HepG2 (cell line): ENCODE measurements at regions not wholly inside any gene's neighbourhood (a gene's known extent, or its start where the extent isn't known, plus 50 kb on each side); places are given as distances from the start of the nearest gene placed in this dataset.

ENCODE experiments used
- ATAC-seq: fragments of 200-7000 bp; cut with Tn5 transposase; 3 replicates; pipeline ENCODE4 v1.9.1; 2020; ENCODE audit warnings: mild to moderate bottlenecking, moderate library complexity
- BruUV-seq: library from RNA; stranded (reverse); fragments of 400-500 nt; replicated peaks from 2 replicates; lab custom pipeline; 2021; lab: Mats Ljungman, UMichigan
- CTCF ChIA-PET: fragments of 300-600 bp; formaldehyde crosslinking; extraction: SDS; loops from one replicate; lab custom pipeline; 2021; ENCODE audit warnings: low total read pairs, inconsistent platforms, low intra/inter-chr PET ratio; lab: Yijun Ruan, JAX
- POLR2A ChIA-PET: fragments of 350-600 bp; sonication (Branson Sonifier 250); formaldehyde crosslinking; loops from one replicate; lab custom pipeline; 2020; ENCODE audit warnings: antibody characterized with exemption, inconsistent platforms; lab: Yijun Ruan, JAX
- DNase-seq: peaks from one replicate; pipeline ENCODE4 v3.0.0-alpha.2; 2015; ENCODE audit warnings: low spot score
- FAIRE-seq: peaks from 3 replicates; lab custom pipeline; 2011; peaks lifted over from hg19 to GRCh38; lab: Jason Lieb, UNC
- H2AFZ ChIP-seq: one replicate; pipeline ENCODE4 v1.6.1; 2011; ENCODE audit warnings: low read length, inconsistent platforms
- H3K27ac ChIP-seq: fragments of 300-600 bp; 3 replicates; pipeline ENCODE4 v1.8.0; 2011; ENCODE audit warnings: mixed run types, mild to moderate bottlenecking, mixed read lengths, low read length, inconsistent platforms; ENCODE audit not compliant: insufficient read depth; ENCODE audit errors: extremely low read length
- H3K27me3 ChIP-seq, 2 experiments: fragments of 200-600 bp in 1 of 2; 2 replicates in 1 of 2; 3 replicates in 1 of 2; pipeline versions ENCODE4 v1.6.0 to v1.8.0; 2011; ENCODE audit warnings: low read length in 2 of 2, mild to moderate bottlenecking in 2 of 2, moderate library complexity in 2 of 2, inconsistent platforms in 1 of 2; ENCODE audit not compliant: insufficient read depth in 2 of 2, control insufficient read depth in 1 of 2
- H3K36me3 ChIP-seq, 2 experiments: fragments of 200-600 bp in 1 of 2; replicated peaks in 1 of 2; 2 replicates in 1 of 2; 3 replicates in 1 of 2; pipeline versions ENCODE4 v1.5.1 to v1.8.0; 2011; ENCODE audit warnings: low read length in 2 of 2, inconsistent platforms in 1 of 2; ENCODE audit not compliant: insufficient read depth in 2 of 2, control insufficient read depth in 1 of 2
- H3K4me1 ChIP-seq: 2 replicates; pipeline ENCODE4 v1.5.1; 2012; ENCODE audit warnings: low read length, inconsistent platforms; ENCODE audit not compliant: insufficient read depth
- H3K4me2 ChIP-seq: 2 replicates; pipeline ENCODE4 v1.6.0; 2011; ENCODE audit warnings: low read depth, low read length, inconsistent platforms
- H3K4me3 ChIP-seq, 3 experiments: fragments of 200-600 bp in 1 of 3; sonication (generic), shearing (Covaris generic) in 1 of 3; replicated peaks in 1 of 3; 2 replicates each; pipeline ENCODE4 v1.5.1; 2011 to 2016; ENCODE audit warnings: low read length in 3 of 3, inconsistent platforms in 2 of 3, low read depth in 2 of 3, mild to moderate bottlenecking in 2 of 3, control low read depth in 1 of 3, mixed read lengths in 1 of 3; ENCODE audit not compliant: insufficient read depth in 1 of 3
- H3K79me2 ChIP-seq: one replicate; pipeline ENCODE4 v1.6.1; 2011; ENCODE audit warnings: low read length, inconsistent platforms; ENCODE audit not compliant: insufficient read depth
- H3K9ac ChIP-seq: 2 replicates; pipeline ENCODE4 v1.6.0; 2011; ENCODE audit warnings: mild to moderate bottlenecking, low read depth, low read length, inconsistent platforms; ENCODE audit not compliant: insufficient read depth
- H3K9me3 ChIP-seq: 2 replicates; pipeline ENCODE4 v1.5.1; 2012; ENCODE audit warnings: mild to moderate bottlenecking, low read length
- H4K20me1 ChIP-seq: 2 replicates; pipeline ENCODE4 v1.6.0; 2011; ENCODE audit warnings: inconsistent platforms, mild to moderate bottlenecking, low read length, moderate library complexity; ENCODE audit not compliant: insufficient read depth
- ARNT2 ChIP-seq: sonication (generic); formaldehyde crosslinking; IDR thresholded peaks from 2 replicates; pipeline ENCODE4 v1.8.0; 2022; ENCODE audit warnings: mild to moderate bottlenecking, low read depth, missing genetic modification reagents, moderate library complexity
- CCDC6 ChIP-seq: sonication (generic); formaldehyde crosslinking; IDR thresholded peaks from 2 replicates; pipeline ENCODE4 v1.8.1; 2022; ENCODE audit warnings: mild to moderate bottlenecking, missing genetic modification reagents, moderate library complexity
- ETV5 ChIP-seq: IDR thresholded peaks from 2 replicates; pipeline ENCODE4 v1.6.1; 2018; ENCODE audit warnings: missing biosample characterization, missing genetic modification reagents, inconsistent platforms, borderline replicate concordance
- IRF9 ChIP-seq: sonication (generic); formaldehyde crosslinking; IDR thresholded peaks from 2 replicates; pipeline ENCODE4 v1.8.0; 2022; ENCODE audit warnings: missing genetic modification reagents, mild to moderate bottlenecking, borderline replicate concordance
- MXI1 ChIP-seq: IDR thresholded peaks from 3 replicates; pipeline ENCODE4 v1.6.1; 2012; ENCODE audit warnings: low read depth, low read length, inconsistent platforms, borderline replicate concordance
- ZNF367 ChIP-seq: sonication (generic); formaldehyde crosslinking; IDR thresholded peaks from 2 replicates; pipeline ENCODE4 v1.4.0; 2020; ENCODE audit warnings: missing genetic modification reagents, borderline replicate concordance
- ZNF563 ChIP-seq: sonication (generic); formaldehyde crosslinking; IDR thresholded peaks from 2 replicates; pipeline ENCODE4 v1.8.0; 2022; ENCODE audit warnings: mild to moderate bottlenecking, moderate library complexity, missing genetic modification reagents
- WGBS: methylation state at CpG from one replicate; pipeline ENCODE4 v1.1.6; 2017; ENCODE audit warnings: low lambda C conversion rate; 5-methylcytosine and 5-hydroxymethylcytosine counted together
- in situ Hi-C: cut with HindIII; loops from 2 replicates; pipeline ENCODE4 v1.10.0; 2017; ENCODE audit warnings: low pct_unique_long_range_greater_than_20kb; ENCODE audit not compliant: extremely low pct_ligation_motif_present
- intact Hi-C: fragments of 100-400 bp; cut with micrococcal nuclease; formaldehyde crosslinking; loops from one replicate; pipeline ENCODE4 v1.10.0; 2022; ENCODE audit not compliant: unreplicated experiment
- TF ChIP-seq, protein P1 (sequence below): sonication (generic); formaldehyde crosslinking; IDR thresholded peaks from 2 replicates; pipeline ENCODE4 v1.4.0; 2020; ENCODE audit warnings: missing genetic modification reagents
- TF ChIP-seq, protein P2 (sequence below): sonication (generic); IDR thresholded peaks from 2 replicates; pipeline ENCODE4 v1.6.1; 2016; ENCODE audit warnings: low read depth, borderline replicate concordance

- no TSS peak for BruUV-seq
- Histone ChIP-seq H3K79me2 (no peaks in the 10 kb centered on the region), H3K4me2 (no peak overlapping the region), H2AFZ (no peak overlapping the region), H3K9me3 (no peaks in the 10 kb centered on the region), H3K4me3 (no peak overlapping the region), H3K36me3 (no peaks in the 10 kb centered on the region), H3K4me1 (no peaks in the 10 kb centered on the region), H3K27ac (no peak overlapping the region), H3K27me3 (no peaks in the 10 kb centered on the region; a peak in 1 of 5 replicates), H4K20me1 (no peaks in the 10 kb centered on the region), H3K9ac (no peak overlapping the region)
- no peak for ATAC-seq
- intact Hi-C loops (no loop called here), in situ Hi-C loops (no loop called here)
- WGBS, result 33% methylated on average over 1 of the region's 1 CpG
- DNase-seq, result no peak
- TF ChIP-seq IRF9 (CRISPR knock-in tag), result no peak
- no peak for TF ChIP-seq CCDC6
- TF ChIP-seq, protein P1, sequence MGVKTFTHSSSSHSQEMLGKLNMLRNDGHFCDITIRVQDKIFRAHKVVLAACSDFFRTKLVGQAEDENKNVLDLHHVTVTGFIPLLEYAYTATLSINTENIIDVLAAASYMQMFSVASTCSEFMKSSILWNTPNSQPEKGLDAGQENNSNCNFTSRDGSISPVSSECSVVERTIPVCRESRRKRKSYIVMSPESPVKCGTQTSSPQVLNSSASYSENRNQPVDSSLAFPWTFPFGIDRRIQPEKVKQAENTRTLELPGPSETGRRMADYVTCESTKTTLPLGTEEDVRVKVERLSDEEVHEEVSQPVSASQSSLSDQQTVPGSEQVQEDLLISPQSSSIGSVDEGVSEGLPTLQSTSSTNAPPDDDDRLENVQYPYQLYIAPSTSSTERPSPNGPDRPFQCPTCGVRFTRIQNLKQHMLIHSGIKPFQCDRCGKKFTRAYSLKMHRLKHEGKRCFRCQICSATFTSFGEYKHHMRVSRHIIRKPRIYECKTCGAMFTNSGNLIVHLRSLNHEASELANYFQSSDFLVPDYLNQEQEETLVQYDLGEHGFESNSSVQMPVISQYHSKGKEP (CRISPR knock-in tag), result no peak
- no peak for TF ChIP-seq ARNT2 (CRISPR knock-in tag)
- TF ChIP-seq, protein P2, sequence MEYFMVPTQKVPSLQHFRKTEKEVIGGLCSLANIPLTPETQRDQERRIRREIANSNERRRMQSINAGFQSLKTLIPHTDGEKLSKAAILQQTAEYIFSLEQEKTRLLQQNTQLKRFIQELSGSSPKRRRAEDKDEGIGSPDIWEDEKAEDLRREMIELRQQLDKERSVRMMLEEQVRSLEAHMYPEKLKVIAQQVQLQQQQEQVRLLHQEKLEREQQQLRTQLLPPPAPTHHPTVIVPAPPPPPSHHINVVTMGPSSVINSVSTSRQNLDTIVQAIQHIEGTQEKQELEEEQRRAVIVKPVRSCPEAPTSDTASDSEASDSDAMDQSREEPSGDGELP, result no peak
- TF ChIP-seq ETV5 (CRISPR knock-in tag), result no peak
- TF ChIP-seq ZNF367 (CRISPR knock-in tag), result no peak
- TF ChIP-seq MXI1, result no peak
- TF ChIP-seq ZNF563 (CRISPR knock-in tag), result no peak
- ChIA-PET POLR2A (no interaction called here), CTCF (no interaction called here)
- no peak for FAIRE-seq
These were observed 59.3 kb upstream of the CD180 start for GRCh38 chr5:67255881-67256280.
